ENCODE measurements at regions not wholly inside any gene's neighbourhood (a gene's known extent, or its start where the extent isn't known, plus 50 kb on each side); places are given as distances from the start of the nearest gene placed in this dataset.

GRCh38 chr5:101424530-101425175 is 521.6 kb upstream of the ST8SIA4 start:
- TF ChIP-seq CTCF (IDR thresholded peaks at IDR 0.05; ENCODE audit: low read depth, low read length) (no peak), POLR2A (IDR thresholded peaks at IDR 0.05; ENCODE audit: extremely low read depth, insufficient read length) (no peak), MYC (IDR thresholded peaks at IDR 0.05; ENCODE audit: low read depth, low read length) (no peak), MAX (IDR thresholded peaks at IDR 0.05; ENCODE audit: low read depth, low read length) (no peak)
